H1 (cell line): ENCODE measurements at regions not wholly inside any gene's neighbourhood (a gene's known extent, or its start where the extent isn't known, plus 50 kb on each side); places are given as distances from the start of the nearest gene placed in this dataset.
"Not testable (repeated sequence)": the region's sequence is repeated elsewhere in the genome, so short reads cannot be mapped to it uniquely, and the experiment has no call there.

Source experiments
- CTCF ChIA-PET: fragments of 300-600 bp; sonication (Branson Sonifier 250); formaldehyde crosslinking; loops from one replicate; lab custom pipeline; 2021; ENCODE audit not compliant: partially characterized antibody; lab: Charles Lee
- POLR2A ChIA-PET: fragments of 300-600 bp; sonication (Branson Sonifier 250); formaldehyde crosslinking; loops from one replicate; lab custom pipeline; 2021; ENCODE audit warnings: inconsistent platforms; ENCODE audit not compliant: partially characterized antibody; lab: Charles Lee
- DNase-seq, 2 experiments: peaks; one replicate each; pipeline versions ENCODE4 v3.0.0 to v3.0.0-alpha.2; 2010 to 2022; ENCODE audit warnings: low spot score in 2 of 2, low read depth in 1 of 2, mixed read lengths in 1 of 2
- FAIRE-seq: peaks from 2 replicates; lab custom pipeline; 2011; peaks lifted over from hg19 to GRCh38; lab: Jason Lieb, UNC
- H2AFZ ChIP-seq: 2 replicates; pipeline ENCODE4 v1.8.1; 2012; ENCODE audit warnings: low read length, inconsistent platforms
- H2AK5ac ChIP-seq: 2 replicates; pipeline ENCODE4 v1.6.1; 2013; ENCODE audit warnings: low read depth, low read length
- H2BK120ac ChIP-seq: replicated peaks from 2 replicates; pipeline ENCODE3; 2013; ENCODE audit warnings: low read depth, low read length, inconsistent platforms
- H2BK12ac ChIP-seq: 2 replicates; pipeline ENCODE4 v1.6.1; 2013; ENCODE audit warnings: low read depth, low read length
- H2BK15ac ChIP-seq: 2 replicates; pipeline ENCODE4 v1.6.1; 2013; ENCODE audit warnings: low read length
- H2BK20ac ChIP-seq: 2 replicates; pipeline ENCODE4 v1.6.1; 2013; ENCODE audit warnings: low read length
- H2BK5ac ChIP-seq: 2 replicates; pipeline ENCODE4 v1.6.1; 2013; ENCODE audit warnings: low read depth, low read length
- H3K14ac ChIP-seq: 2 replicates; pipeline ENCODE4 v1.6.1; 2013; ENCODE audit warnings: inconsistent platforms; ENCODE audit not compliant: insufficient read length
- H3K18ac ChIP-seq: 2 replicates; pipeline ENCODE4 v1.6.1; 2013; ENCODE audit warnings: low read length; ENCODE audit errors: extremely low read depth
- H3K23ac ChIP-seq: 2 replicates; pipeline ENCODE4 v1.6.1; 2013; ENCODE audit warnings: inconsistent platforms; ENCODE audit not compliant: insufficient read length
- H3K23me2 ChIP-seq: 2 replicates; pipeline ENCODE4 v1.6.1; 2013; ENCODE audit warnings: low read depth, low read length
- H3K27ac ChIP-seq: 2 replicates; pipeline ENCODE4 v1.6.1; 2011; ENCODE audit warnings: low read depth, low read length, inconsistent platforms
- H3K27me3 ChIP-seq, 4 experiments: replicated peaks in 1 of 4; 1 replicate in 1 of 4; 2 replicates in 3 of 4; pipeline versions ENCODE4 v1.6.1 to v1.8.1; 2011 to 2013; ENCODE audit warnings: low read length in 3 of 4, mild to moderate bottlenecking in 3 of 4, inconsistent platforms in 2 of 4, mixed read lengths in 2 of 4, moderate library complexity in 1 of 4; ENCODE audit not compliant: control insufficient read depth in 3 of 4, insufficient read depth in 3 of 4; ENCODE audit errors: extremely low read depth in 1 of 4
- H3K36me3 ChIP-seq, 4 experiments: 2 replicates each; pipeline versions ENCODE4 v1.6.1 to v1.8.1; 2011 to 2013; ENCODE audit warnings: mild to moderate bottlenecking in 4 of 4, low read length in 3 of 4, moderate library complexity in 2 of 4, control low read depth in 1 of 4, inconsistent platforms in 1 of 4; ENCODE audit not compliant: insufficient read depth in 4 of 4, control insufficient read depth in 2 of 4
- H3K4ac ChIP-seq: replicated peaks from 2 replicates; pipeline ENCODE3; 2013; ENCODE audit warnings: low read length, low read depth, mixed read lengths, inconsistent platforms; ENCODE audit not compliant: insufficient read length
- H3K4me1 ChIP-seq, 4 experiments: replicated peaks in 1 of 4; 1 replicate in 1 of 4; 2 replicates in 3 of 4; pipeline versions ENCODE4 v1.6.1 to v1.8.1; 2011 to 2013; ENCODE audit warnings: low read length in 3 of 4, inconsistent platforms in 2 of 4, mixed read lengths in 1 of 4; ENCODE audit not compliant: insufficient read depth in 4 of 4, control insufficient read depth in 3 of 4
- H3K4me2 ChIP-seq, 2 experiments: 2 replicates each; pipeline versions ENCODE4 v1.6.1 to v1.8.1; 2011 to 2013; ENCODE audit warnings: low read depth in 2 of 2, low read length in 2 of 2, control low read depth in 1 of 2, inconsistent platforms in 1 of 2, mild to moderate bottlenecking in 1 of 2; ENCODE audit not compliant: insufficient read depth in 1 of 2
- H3K4me3 ChIP-seq, 4 experiments: fragments of 200-600, 300-600 bp in 1 of 4; sonication (generic), shearing (Covaris generic), sonication (Bioruptor Twin) in 1 of 4; 2 replicates each; pipeline versions ENCODE4 v1.5.1 to v1.8.1; 2011 to 2016; ENCODE audit warnings: low read length in 4 of 4, low read depth in 3 of 4, control low read depth in 2 of 4, inconsistent platforms in 2 of 4, mild to moderate bottlenecking in 2 of 4, mixed read lengths in 1 of 4, moderate library complexity in 1 of 4; ENCODE audit not compliant: insufficient read depth in 2 of 4; ENCODE audit errors: extremely low read depth in 1 of 4
- H3K56ac ChIP-seq: replicated peaks from 2 replicates; pipeline ENCODE3; 2013; ENCODE audit warnings: low read depth, mild to moderate bottlenecking, mixed read lengths, low read length, inconsistent platforms; ENCODE audit not compliant: insufficient read length
- H3K79me1 ChIP-seq: 2 replicates; pipeline ENCODE4 v1.6.1; 2013; ENCODE audit warnings: low read depth, low read length, control low read depth
- H3K79me2 ChIP-seq, 2 experiments: 2 replicates each; pipeline versions ENCODE4 v1.6.1 to v1.8.1; 2012 to 2013; ENCODE audit warnings: low read length in 2 of 2, mild to moderate bottlenecking in 2 of 2, inconsistent platforms in 1 of 2; ENCODE audit not compliant: insufficient read depth in 2 of 2, control insufficient read depth in 1 of 2
- H3K9ac ChIP-seq, 4 experiments: replicated peaks in 1 of 4; 1 replicate in 1 of 4; 2 replicates in 3 of 4; pipeline versions ENCODE4 v1.6.1 to v1.8.1; 2011 to 2013; ENCODE audit warnings: low read depth in 3 of 4, low read length in 3 of 4, control low read depth in 2 of 4, mild to moderate bottlenecking in 2 of 4, moderate library complexity in 2 of 4, inconsistent platforms in 1 of 4; ENCODE audit errors: extremely low read depth in 1 of 4
- H3K9me3 ChIP-seq, 2 experiments: 2 replicates each; pipeline versions ENCODE4 v1.6.1 to v1.8.1; 2012 to 2013; ENCODE audit warnings: mild to moderate bottlenecking in 2 of 2, moderate library complexity in 2 of 2, control low read depth in 1 of 2, inconsistent platforms in 1 of 2, low read depth in 1 of 2, low read length in 1 of 2, mixed read lengths in 1 of 2; ENCODE audit not compliant: insufficient read depth in 2 of 2
- H4K20me1 ChIP-seq, 2 experiments: replicated peaks in 1 of 2; 2 replicates each; pipeline versions ENCODE3 to v1.8.1; 2011 to 2013; ENCODE audit warnings: inconsistent platforms in 2 of 2, low read length in 2 of 2, mild to moderate bottlenecking in 1 of 2; ENCODE audit not compliant: insufficient read depth in 2 of 2, control insufficient read depth in 1 of 2
- H4K5ac ChIP-seq: 2 replicates; pipeline ENCODE4 v1.6.1; 2013; ENCODE audit warnings: low read length, low read depth, mixed read lengths, inconsistent platforms; ENCODE audit not compliant: insufficient read length
- H4K8ac ChIP-seq: 2 replicates; pipeline ENCODE4 v1.8.0; 2013; ENCODE audit warnings: mild to moderate bottlenecking, moderate library complexity, low read length, inconsistent platforms; ENCODE audit not compliant: insufficient read depth; ENCODE audit errors: extremely low read depth
- H4K91ac ChIP-seq: replicated peaks from 2 replicates; pipeline ENCODE3; 2013; ENCODE audit warnings: low read length, mixed read lengths, inconsistent platforms; ENCODE audit not compliant: insufficient read length
- CREB1 ChIP-seq: IDR thresholded peaks from 2 replicates; pipeline ENCODE4 v1.6.1; 2012; ENCODE audit warnings: inconsistent platforms
- E2F6 ChIP-seq: IDR thresholded peaks from 2 replicates; pipeline ENCODE4 v1.6.1; 2012; ENCODE audit warnings: inconsistent platforms
- MAFK ChIP-seq: IDR thresholded peaks from 2 replicates; pipeline ENCODE4 v1.6.1; 2012; ENCODE audit warnings: low read depth, mild to moderate bottlenecking, improper control_type of control experiment, low read length
- SAP30 ChIP-seq: fragments of 300-600 bp; sonication (generic); IDR thresholded peaks from 2 replicates; pipeline ENCODE4 v1.7.1; 2012; ENCODE audit warnings: low read length, moderate library complexity, mild to moderate bottlenecking, inconsistent platforms; ENCODE audit not compliant: insufficient read depth, insufficient replicate concordance
- WGBS, 2 experiments: shearing (Covaris generic) in 1 of 2; methylation state at CpG; one replicate each; pipeline versions ENCODE4 v1.1.6 to v1.1.7; 2013 to 2015; ENCODE audit warnings: low lambda C conversion rate in 2 of 2, mixed read lengths in 2 of 2, inconsistent platforms in 1 of 2, low coverage in 1 of 2, missing lambda C conversion rate in 1 of 2; ENCODE audit not compliant: insufficient replicate concordance in 2 of 2, insufficient coverage in 1 of 2, insufficient read length in 1 of 2; ENCODE audit errors: extremely low coverage in 1 of 2, missing lambda C conversion rate in 1 of 2; 5-methylcytosine and 5-hydroxymethylcytosine counted together

- TF ChIP-seq E2F6 = no peak
- no peak for TF ChIP-seq CREB1
- no peak for TF ChIP-seq SAP30
- TF ChIP-seq MAFK = no peak
Observed at GRCh38 chr2:17133052-17133671, 385.1 kb downstream of the RAD51AP2 start (continued).

- H3K79me1 ChIP-seq, H3K36me3 ChIP-seq, H2BK20ac ChIP-seq, H4K5ac ChIP-seq, H4K91ac ChIP-seq, H2AK5ac ChIP-seq, H3K27ac ChIP-seq, H2BK15ac ChIP-seq, H3K27me3 ChIP-seq, H3K14ac ChIP-seq, FAIRE-seq, H3K4ac ChIP-seq, CTCF ChIA-PET, POLR2A ChIA-PET, H3K56ac ChIP-seq, H2AFZ ChIP-seq, H3K9me3 ChIP-seq, H2BK5ac ChIP-seq, H3K4me3 ChIP-seq, H3K23ac ChIP-seq, H3K79me2 ChIP-seq, H3K23me2 ChIP-seq, H4K8ac ChIP-seq, H3K4me1 ChIP-seq, DNase-seq, H3K18ac ChIP-seq, H2BK120ac ChIP-seq, H3K4me2 ChIP-seq, H4K20me1 ChIP-seq, H3K9ac ChIP-seq, H2BK12ac ChIP-seq: not testable (repeated sequence)
- 89% methylated on average over 3 of the region's 3 CpGs; no CpG with 5 or more reads in 1 of the 2 experiments for WGBS, 2 experiments
Observed at GRCh38 chr2:17130627-17131026, 387.6 kb downstream of the RAD51AP2 start.
